GM12874 (cell line): ENCODE measurements at regions not wholly inside any gene's neighbourhood (a gene's known extent, or its start where the extent isn't known, plus 50 kb on each side); places are given as distances from the start of the nearest gene placed in this dataset.

Source experiments
- CTCF ChIP-seq: IDR thresholded peaks from 2 replicates; pipeline ENCODE4 v1.5.1; 2011; ENCODE audit warnings: low read depth, mild to moderate bottlenecking, control low read depth, low read length, moderate library complexity; ENCODE audit not compliant: insufficient read depth

GRCh38 chr6:130683761-130684517 is 143.3 kb upstream of the SMLR1 start:
- no peak for TF ChIP-seq CTCF

DNA sequence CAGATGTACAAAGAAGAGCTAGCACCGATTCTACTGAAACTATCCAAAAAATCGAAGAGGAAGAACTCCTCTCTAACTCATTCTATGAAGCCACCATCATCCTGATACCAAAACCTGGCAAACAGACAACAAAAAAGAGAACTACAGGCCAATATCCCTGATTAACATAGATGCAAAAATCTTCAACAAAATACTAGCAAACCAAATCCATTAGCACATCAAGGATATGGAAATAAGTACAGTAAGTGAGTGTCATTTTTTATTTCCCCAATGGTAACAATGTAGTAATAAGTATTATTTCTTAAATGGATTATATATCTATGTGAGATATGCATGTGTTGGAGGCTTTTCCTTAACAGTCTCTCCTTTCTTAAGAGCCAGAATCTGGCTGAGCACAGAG is 134.5 kb upstream of the SMLR1 start:
- TF ChIP-seq CTCF, result no peak

GRCh38 chr6:130693944-130694343 is 133.3 kb upstream of the SMLR1 start:
- TF ChIP-seq CTCF, result no peak

DNA sequence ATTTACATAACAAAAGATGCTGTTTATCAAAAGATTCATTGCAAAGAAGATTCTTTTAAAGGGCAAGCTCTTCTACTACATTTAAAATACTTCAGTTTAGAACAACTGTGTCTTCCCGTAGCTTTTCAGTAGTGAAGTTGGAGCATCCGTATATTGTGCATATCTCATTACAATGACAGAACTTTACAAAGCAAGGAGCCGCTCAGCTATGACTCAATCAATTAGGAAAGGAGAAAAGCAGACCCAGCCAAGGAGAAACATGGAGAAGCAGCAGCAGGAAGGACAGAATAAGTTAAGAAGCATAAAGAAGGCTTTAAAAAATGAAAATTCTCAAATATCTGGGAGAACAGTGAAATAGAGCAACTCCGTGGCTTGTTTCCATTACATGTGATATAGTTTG is 132.6 kb upstream of the SMLR1 start:
- TF ChIP-seq CTCF, result no peak

DNA sequence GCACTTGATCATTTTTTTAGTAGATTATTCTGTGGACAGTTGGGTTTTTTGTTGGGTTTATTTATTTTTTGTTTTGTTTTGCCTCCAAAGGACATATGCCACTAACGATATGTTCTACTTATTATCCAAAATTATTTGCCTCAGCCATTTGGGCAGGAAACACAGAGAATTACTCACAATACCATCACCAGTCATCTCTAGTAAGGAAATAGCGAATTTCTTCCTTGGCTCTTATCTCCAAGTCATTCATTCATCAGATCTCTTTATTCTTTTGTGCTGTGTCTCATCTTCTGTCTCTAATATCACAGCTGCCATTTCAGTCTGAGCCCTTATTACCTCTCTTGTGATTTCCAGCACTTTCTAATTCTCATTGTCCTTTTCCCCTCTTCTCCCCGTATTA is 130.4 kb upstream of the SMLR1 start:
- no peak for TF ChIP-seq CTCF

DNA sequence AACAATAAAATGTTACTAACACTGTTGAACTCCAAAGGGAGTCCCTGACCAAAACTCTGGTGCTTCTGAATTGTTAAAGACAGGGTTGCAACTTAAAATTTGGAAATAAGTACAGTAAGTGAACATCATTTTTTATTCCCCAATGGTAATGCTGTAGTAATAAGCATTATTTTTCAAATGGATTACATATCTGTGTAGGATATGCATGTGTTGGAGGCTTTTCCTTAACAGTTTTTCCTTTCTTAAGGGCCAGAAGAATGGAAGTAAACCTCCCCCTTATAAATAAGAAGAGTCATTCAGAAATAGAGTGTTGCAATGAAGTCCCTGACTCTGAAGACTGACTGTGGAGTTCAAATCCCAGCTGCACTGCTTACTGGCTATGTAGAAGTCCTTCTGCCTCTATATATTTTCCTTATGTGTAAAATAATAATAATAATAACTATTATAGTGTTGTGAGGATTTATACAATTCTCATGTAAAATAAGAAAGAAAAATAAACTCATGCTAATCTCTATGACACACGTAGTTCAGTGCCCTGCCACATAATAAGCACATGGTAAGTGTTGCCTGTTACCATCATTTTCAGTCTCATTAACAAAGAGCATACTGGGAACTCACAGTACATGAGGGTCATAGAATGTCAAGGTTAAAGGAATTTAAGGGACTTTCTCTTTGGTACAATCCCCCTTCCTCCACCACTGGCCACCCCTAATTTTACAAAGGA is 129.8 kb upstream of the SMLR1 start:
- TF ChIP-seq CTCF, result no peak

- TF ChIP-seq CTCF, result peak; percentile 59
Measured at GRCh38 chr6:130697995-130698535, 129.1 kb upstream of the SMLR1 start.
